Large intestine (tissue), 3 donors: ENCODE measurements at regions not wholly inside any gene's neighbourhood (a gene's known extent, or its start where the extent isn't known, plus 50 kb on each side); places are given as distances from the start of the nearest gene placed in this dataset.
"Not testable (repeated sequence)": the region's sequence is repeated elsewhere in the genome, so short reads cannot be mapped to it uniquely, and the experiment has no call there.

ENCODE experiments used
- DNase-seq, 2 donors: peaks; one replicate each; pipeline versions ENCODE4 v3.0.0 to v3.0.0-alpha.2; 2013
- H3K27ac ChIP-seq: one replicate; pipeline ENCODE4 v1.5.1; 2013; ENCODE audit warnings: low read length
- H3K27me3 ChIP-seq: 2 replicates; pipeline ENCODE4 v1.6.1; 2013; ENCODE audit warnings: low read length; ENCODE audit not compliant: control insufficient read depth, insufficient read depth
- H3K36me3 ChIP-seq: 2 replicates; pipeline ENCODE4 v1.6.1; 2013; ENCODE audit warnings: low read length; ENCODE audit not compliant: control insufficient read depth, insufficient read depth
- H3K4me1 ChIP-seq: one replicate; pipeline ENCODE4 v1.6.1; 2013; ENCODE audit warnings: low read length; ENCODE audit not compliant: control insufficient read depth, insufficient read depth
- H3K4me3 ChIP-seq: one replicate; pipeline ENCODE4 v1.5.1; 2013; ENCODE audit warnings: low read length
- H3K9me3 ChIP-seq: one replicate; pipeline ENCODE4 v1.6.1; 2013; ENCODE audit warnings: mild to moderate bottlenecking, low read depth, low read length, moderate library complexity; ENCODE audit not compliant: control insufficient read depth
- WGBS: methylation state at CpG from one replicate; pipeline ENCODE4 v1.1.5; 2013; ENCODE audit warnings: low lambda C conversion rate; ENCODE audit not compliant: insufficient coverage; 5-methylcytosine and 5-hydroxymethylcytosine counted together

DNA sequence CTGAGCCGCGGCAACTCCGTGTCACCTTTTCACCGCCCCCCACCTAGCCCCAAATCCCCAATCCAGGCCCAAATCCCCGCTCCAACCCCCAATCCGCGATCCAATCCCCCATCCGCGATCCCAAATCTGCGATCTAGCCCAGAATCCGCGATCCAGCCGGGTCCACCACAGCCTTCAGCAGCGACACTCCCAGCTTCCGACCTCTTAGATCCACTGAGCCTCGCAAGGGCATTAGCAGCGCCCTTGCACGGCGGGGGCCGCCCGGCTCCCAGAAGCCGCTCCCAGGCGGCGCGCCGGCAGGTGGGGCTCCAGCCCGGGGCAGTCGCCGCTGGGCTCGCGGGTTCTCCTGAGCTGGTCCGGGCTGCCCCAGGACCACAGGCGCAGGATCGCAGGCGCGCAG is 116.1 kb upstream of the TPTE start:
- not testable (repeated sequence) for H3K36me3 ChIP-seq, H3K27me3 ChIP-seq, H3K27ac ChIP-seq, H3K4me1 ChIP-seq, H3K4me3 ChIP-seq, DNase-seq
- peaks cover 30% of the 10 kb centered on the region for H3K9me3 ChIP-seq
- WGBS = 67% methylated on average over 12 of the region's 36 CpGs

DNA sequence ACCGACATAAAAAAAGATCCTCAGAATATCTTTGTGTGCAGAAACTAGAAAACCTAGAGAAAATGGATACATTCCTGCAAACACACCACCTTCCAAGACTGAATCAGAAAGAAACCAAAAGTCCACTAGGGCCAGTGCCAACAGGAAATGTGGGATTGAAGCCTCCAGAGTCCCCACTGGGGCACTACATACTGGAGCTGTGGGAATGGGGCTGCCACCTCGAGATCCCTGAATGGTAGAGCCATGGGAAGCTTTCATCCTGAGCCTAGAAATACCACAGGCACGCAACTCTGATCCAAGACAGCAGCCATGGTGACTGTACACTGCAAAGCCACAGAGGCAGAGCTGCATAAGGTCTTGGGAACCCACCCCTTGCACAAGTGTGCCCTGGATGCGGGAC is 111.6 kb upstream of the TPTE start:
- H3K4me3 ChIP-seq, H3K36me3 ChIP-seq, H3K27me3 ChIP-seq, H3K4me1 ChIP-seq, DNase-seq, H3K27ac ChIP-seq: not testable (repeated sequence)
- 94% methylated on average over 1 of the region's 4 CpGs for WGBS
- H3K9me3 ChIP-seq = peaks cover 24% of the 10 kb centered on the region

DNA sequence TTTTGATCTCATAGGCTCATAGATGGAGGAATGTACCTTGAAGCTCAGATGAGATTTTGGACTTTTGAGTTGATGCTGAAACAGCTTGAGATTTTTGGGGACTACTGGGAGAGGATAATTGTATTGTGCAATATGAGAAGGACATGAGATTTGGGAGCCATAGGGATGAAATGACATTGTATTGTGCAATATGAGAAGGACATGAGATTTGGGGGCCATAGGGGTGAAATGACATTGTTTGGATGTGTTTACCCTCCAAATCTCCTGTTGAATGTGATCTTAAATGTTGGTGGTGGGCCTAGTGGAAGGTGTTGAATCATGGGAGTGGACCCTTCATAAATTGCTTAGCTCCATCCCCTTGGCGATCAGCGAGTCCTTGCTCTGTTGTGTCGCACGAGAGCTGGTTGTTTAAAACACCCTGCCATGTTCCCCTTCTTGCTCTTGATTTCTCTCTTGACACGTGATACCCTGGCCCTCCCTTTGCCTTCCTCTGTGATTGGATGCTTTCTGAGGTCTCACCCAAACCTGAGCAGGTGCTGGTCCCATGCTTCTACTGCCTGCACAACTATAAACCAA is 110.9 kb upstream of the TPTE start:
- no CpG with 5 or more reads among the region's 5 CpGs for WGBS
- H3K9me3 ChIP-seq = peaks cover 27% of the 10 kb centered on the region
- H3K4me3 ChIP-seq, H3K27ac ChIP-seq, H3K36me3 ChIP-seq, H3K27me3 ChIP-seq, H3K4me1 ChIP-seq, DNase-seq: not testable (repeated sequence)

DNA sequence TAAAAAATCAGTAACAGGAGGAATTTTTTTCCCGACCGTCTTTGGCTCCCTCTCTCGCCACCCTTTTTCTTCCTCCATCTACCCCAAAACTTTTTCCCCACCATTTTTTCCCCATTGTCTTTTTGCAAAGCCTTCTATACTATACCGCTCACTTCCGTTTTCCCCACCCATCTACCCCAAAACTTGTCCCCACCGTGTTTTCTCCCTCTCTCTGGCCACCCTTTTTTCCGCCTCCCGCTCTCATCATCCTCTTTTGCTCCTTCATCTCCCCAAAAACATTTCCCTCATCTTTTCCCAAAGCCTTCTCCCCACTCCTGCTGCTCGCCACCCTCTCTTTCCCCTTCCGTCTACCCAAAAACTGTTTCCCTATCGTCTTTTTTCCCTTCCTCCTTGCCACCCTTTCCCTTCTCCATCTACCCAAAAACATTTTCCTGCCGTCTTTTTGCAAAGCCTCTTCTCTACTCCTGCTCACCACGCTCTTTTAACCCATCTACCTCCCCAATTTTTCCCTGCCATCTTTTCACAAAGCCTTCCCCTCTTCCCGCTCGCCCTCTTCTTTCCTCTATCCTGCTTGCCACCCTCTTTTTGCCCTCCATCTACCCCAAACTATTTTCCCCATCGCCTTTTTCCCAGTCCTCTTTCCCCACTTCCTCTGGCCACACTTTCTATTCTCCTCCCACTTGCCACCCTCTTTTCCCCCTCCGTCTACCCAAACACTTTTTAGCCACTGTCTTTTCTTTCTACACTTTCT is 109.4 kb upstream of the TPTE start:
- H3K27me3 ChIP-seq, H3K4me1 ChIP-seq, DNase-seq, H3K27ac ChIP-seq, H3K4me3 ChIP-seq, H3K36me3 ChIP-seq: not testable (repeated sequence)
- peaks cover 30% of the 10 kb centered on the region for H3K9me3 ChIP-seq
- 70% methylated on average over 15 of the region's 17 CpGs for WGBS

DNA sequence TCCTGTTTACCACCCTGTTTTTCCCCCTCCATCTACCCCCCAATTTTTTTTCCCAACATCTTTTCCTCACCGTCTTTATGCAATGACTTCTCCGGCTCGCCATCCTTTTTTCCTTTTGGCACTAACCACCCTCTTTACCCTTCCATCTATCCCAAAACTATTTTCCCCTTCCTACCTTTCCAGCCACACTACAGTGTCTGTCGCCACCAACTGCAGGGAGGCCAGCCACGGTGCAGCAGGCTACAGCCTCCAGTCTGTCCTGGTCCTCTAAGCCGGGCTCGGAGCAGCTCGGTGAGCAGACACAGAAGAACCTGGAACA is 108.5 kb upstream of the TPTE start:
- not testable (repeated sequence) for H3K27ac ChIP-seq, H3K4me1 ChIP-seq, H3K36me3 ChIP-seq, H3K27me3 ChIP-seq, DNase-seq, H3K4me3 ChIP-seq
- whole genome bisulfite sequencing = 83% methylated on average over 3 of the region's 8 CpGs
- peaks cover 37% of the 10 kb centered on the region for H3K9me3 ChIP-seq

DNA sequence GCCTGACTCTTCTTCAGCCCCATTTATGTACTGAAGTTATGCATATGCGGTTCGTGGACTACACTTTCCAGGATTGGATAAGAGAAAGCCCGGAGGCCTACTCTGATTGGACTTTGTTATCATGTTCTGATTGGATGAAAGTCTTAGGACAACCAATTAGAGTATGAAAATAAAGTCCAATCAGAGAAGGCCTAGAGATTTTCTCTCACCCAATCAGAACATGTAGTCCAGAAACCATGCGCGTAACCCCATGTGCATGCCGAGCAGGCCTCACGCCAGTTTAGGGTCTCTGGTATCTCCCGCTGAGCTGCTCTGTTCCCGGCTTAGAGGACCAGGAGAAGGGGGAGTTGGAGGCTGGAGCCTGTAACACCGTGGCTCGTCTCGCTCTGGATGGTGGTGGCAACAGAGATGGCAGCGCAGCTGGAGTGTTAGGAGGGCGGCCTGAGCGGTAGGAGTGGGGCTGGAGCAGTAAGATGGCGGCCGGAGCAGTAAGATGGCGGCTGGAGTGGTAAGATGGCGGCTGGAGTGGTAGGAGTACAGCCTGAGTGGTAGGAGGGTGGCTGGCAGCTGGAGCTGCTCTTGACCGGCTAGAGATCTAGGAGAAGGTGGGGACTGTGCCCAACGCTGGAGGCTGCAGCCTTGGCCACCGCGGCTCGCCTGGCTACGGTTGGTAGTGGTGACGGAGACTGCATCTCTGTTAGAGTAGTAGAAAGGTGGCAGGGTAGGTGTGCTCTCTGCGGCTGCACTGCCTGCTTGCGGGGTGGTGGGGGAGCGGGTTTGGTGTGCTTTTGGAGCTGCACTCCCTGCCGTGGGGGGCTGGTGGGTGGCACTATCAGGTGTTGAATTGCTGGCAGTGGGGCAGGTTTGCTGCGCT is 107.9 kb upstream of the TPTE start:
- not testable (repeated sequence) for H3K27ac ChIP-seq, H3K4me1 ChIP-seq, H3K27me3 ChIP-seq, H3K4me3 ChIP-seq, DNase-seq, H3K36me3 ChIP-seq
- peaks cover 43% of the 10 kb centered on the region for H3K9me3 ChIP-seq
- WGBS = 85% methylated on average over 12 of the region's 31 CpGs

DNA sequence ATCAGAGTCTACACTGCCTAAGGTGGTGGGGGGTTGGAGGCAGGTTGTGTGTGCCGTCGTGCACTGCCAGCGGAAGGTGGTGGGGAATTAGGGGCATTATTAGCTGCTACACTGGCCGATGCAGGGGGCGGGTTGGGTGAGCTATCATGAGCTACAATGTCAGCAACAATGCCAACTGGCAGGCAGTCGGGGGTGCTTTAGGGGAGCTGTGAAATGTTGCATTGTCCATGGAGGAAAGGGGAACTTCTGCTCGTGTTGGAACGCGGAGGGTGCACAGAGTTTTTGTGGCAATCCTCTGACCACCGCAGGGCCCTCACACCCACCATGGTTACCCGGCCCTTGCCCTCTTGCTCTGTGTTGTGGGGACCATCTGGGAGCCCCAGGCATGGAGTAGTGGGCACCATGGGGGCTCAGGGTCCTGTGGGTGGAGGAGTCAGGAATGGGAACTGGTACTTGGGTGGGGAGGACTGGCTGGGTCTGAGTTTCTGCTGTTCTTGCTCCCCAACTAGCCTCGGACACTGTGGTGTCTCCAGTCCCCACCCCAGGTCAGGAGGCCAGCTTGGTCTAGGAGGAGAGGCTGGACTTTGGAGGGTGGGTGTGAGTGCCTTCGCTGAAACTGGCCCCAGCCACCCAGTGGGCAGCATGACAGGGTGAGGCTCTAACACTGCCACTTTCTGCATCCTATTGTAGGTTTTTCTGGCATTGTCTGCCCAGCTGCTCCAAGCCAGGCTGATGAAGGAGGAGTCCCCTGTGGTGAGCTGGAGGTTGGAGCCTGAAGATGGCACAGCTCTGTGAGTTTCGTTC is 107.1 kb upstream of the TPTE start:
- H3K4me3 ChIP-seq, H3K36me3 ChIP-seq, H3K27me3 ChIP-seq, DNase-seq, H3K4me1 ChIP-seq, H3K27ac ChIP-seq: not testable (repeated sequence)
- no CpG with 5 or more reads among the region's 14 CpGs for WGBS
- peaks cover 51% of the 10 kb centered on the region for H3K9me3 ChIP-seq

DNA sequence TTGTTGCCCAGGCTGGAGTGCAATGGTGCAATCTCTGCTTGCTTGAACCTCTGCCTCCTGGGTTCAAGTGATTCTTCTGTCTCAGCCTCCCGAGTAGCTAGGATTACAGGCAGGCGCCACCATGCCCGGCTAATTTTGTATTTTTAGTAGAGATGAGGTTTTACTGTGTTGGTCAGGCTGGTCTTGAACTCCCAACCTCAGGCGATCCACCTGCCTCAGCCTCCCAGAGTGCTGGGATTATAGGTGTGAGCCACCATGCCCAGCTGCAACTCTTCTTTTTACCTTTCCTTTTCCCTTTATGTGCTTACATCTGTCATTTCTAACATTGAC is 106.5 kb upstream of the TPTE start:
- H3K36me3 ChIP-seq, H3K27me3 ChIP-seq, DNase-seq, H3K4me3 ChIP-seq, H3K27ac ChIP-seq, H3K4me1 ChIP-seq: not testable (repeated sequence)
- H3K9me3 ChIP-seq = peaks cover 55% of the 10 kb centered on the region
- no CpG with 5 or more reads among the region's 4 CpGs for WGBS

DNA sequence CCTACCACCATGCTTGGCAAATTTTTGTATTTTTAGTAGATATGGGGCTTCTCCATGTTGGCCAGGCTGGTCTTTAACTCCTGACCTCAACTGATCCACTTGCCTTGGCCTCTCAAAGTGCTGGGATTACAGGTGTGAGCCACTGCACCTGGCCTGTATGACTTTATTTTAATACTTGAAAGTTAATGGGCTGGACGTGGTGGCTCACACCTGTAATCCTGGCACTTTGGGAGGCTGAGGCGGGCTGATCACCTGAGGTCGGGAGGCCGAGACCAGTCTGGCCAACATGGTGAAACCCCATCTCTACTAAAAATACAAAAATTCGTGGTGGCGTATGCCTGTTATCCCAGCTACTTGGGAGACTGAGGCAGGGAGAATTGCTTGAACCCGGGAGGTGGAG is 105.9 kb upstream of the TPTE start:
- H3K4me3 ChIP-seq, H3K4me1 ChIP-seq, H3K27ac ChIP-seq, DNase-seq, H3K27me3 ChIP-seq, H3K36me3 ChIP-seq: not testable (repeated sequence)
- peaks cover 60% of the 10 kb centered on the region for H3K9me3 ChIP-seq
- 69% methylated on average over 7 of the region's 7 CpGs for WGBS

DNA sequence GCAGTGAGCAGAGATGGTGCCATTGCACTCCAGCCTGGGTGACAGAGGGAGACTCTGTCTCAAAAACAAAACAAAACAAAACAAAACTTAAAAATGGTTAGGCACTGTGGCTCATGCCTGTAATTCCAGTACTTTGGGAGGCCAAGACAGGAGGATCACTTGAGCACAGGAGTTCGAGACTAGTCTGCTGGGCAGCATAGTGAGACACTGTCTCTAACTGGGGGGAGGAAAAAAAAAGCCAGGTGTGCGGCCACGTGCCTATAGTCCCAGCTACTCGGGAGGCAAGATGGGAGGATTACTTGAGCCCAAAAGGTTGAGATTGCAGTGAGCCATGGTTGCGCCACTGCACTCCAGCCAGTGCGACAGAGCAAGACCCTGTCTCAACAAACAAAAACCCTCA is 105.5 kb upstream of the TPTE start:
- peaks cover 61% of the 10 kb centered on the region for H3K9me3 ChIP-seq
- not testable (repeated sequence) for H3K36me3 ChIP-seq, H3K4me3 ChIP-seq, H3K27me3 ChIP-seq, H3K27ac ChIP-seq, H3K4me1 ChIP-seq
- WGBS = 57% methylated on average over 6 of the region's 6 CpGs
- peak in 1 of 2 donors; percentile 16 for DNase-seq
